ENCODE measurements at regions not wholly inside any gene's neighbourhood (a gene's known extent, or its start where the extent isn't known, plus 50 kb on each side); places are given as distances from the start of the nearest gene placed in this dataset.

DNA sequence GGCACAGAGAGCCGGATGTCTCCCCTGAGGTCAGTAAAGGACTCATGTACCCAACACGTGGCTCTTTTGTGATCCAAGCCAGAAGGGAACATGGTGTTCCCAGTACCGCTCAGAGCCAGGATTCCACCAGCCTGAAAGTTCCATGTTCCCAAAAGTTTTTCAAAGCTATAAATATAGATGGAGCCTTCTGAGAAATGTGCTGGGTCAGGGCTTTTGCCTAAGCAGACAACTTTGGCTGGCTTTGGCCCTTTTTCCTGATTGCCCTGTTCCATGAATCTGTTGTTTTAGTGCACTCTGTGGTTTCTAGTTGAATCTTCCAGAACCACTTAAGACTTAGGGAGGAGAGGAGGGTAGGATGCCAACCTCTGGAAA is 128.5 kb upstream of the HS3ST2 start:
- Histone ChIP-seq H3F3A (ENCODE audit: insufficient read depth, low read depth) (no peaks in the 10 kb centered on the region), H3K4me1 (replicated peaks; ENCODE audit: insufficient read depth) (no peaks in the 10 kb centered on the region), H3K27ac (no peak overlapping the region), H4K20me1 (ENCODE audit: insufficient read depth) (no peaks in the 10 kb centered on the region), H3K36me3 (ENCODE audit: low read depth) (no peaks in the 10 kb centered on the region), H3K4me3 (no peak overlapping the region), H3K4me2 (no peak overlapping the region), H3K9me3 (ENCODE audit: insufficient read depth, low read depth) (peaks cover 16% of the 10 kb centered on the region), H3K27me3 (ENCODE audit: insufficient read depth, low read depth) (no peaks in the 10 kb centered on the region), H3K9me2 (ENCODE audit: insufficient read depth) (no peaks in the 10 kb centered on the region), H3K79me2 (ENCODE audit: low read depth) (no peaks in the 10 kb centered on the region), H2AFZ (no peak overlapping the region)
- no TSS peak for BruUV-seq (replicated peaks)
- intact Hi-C loops (cut with micrococcal nuclease; ENCODE audit: unreplicated experiment), result no loop called here
- CTCF ChIA-PET, result no interaction called here
- no peak for DNase-seq
- POLR2A ChIA-PET (ENCODE audit: unreplicated experiment), result interaction anchor here (0.6 kb wide), 2 partner anchors 248 to 1842 kb away, joined by 5 read pairs; no protein-coding TSS in a partner anchor
- TF ChIP-seq CTCF (conservative IDR thresholded peaks at IDR 0.05) (no peak), EZH2 (IDR thresholded peaks at IDR 0.05; ENCODE audit: low read depth) (no peak)

GRCh38 chr16:22687031-22687530 is 126.9 kb upstream of the HS3ST2 start:
- DNase-seq, result no peak
- no TSS peak for BruUV-seq (replicated peaks)
- H3K79me2 ChIP-seq (ENCODE audit: low read depth), result no peaks in the 10 kb centered on the region
- no peaks in the 10 kb centered on the region for H3F3A ChIP-seq (ENCODE audit: insufficient read depth, low read depth)
- H3K9me3 ChIP-seq (ENCODE audit: insufficient read depth, low read depth), result peaks cover 16% of the 10 kb centered on the region
- no peaks in the 10 kb centered on the region for H3K36me3 ChIP-seq (ENCODE audit: low read depth)
- no peaks in the 10 kb centered on the region for H3K4me1 ChIP-seq (replicated peaks; ENCODE audit: insufficient read depth)
- no peaks in the 10 kb centered on the region for H4K20me1 ChIP-seq (ENCODE audit: insufficient read depth)
- TF ChIP-seq EZH2 (IDR thresholded peaks at IDR 0.05; ENCODE audit: low read depth) (no peak), CTCF (conservative IDR thresholded peaks at IDR 0.05) (no peak)
- H3K27me3 ChIP-seq (ENCODE audit: insufficient read depth, low read depth), result no peaks in the 10 kb centered on the region
- H3K27ac ChIP-seq, result no peak overlapping the region
- ChIA-PET POLR2A (ENCODE audit: unreplicated experiment) (no interaction called here), CTCF (no interaction called here)
- no peaks in the 10 kb centered on the region for H3K9me2 ChIP-seq (ENCODE audit: insufficient read depth)
- no peak overlapping the region for H2AFZ ChIP-seq
- no peak overlapping the region for H3K4me2 ChIP-seq
- intact Hi-C loops (cut with micrococcal nuclease; ENCODE audit: unreplicated experiment), result no loop called here
- H3K4me3 ChIP-seq, result no peak overlapping the region

- Histone ChIP-seq H3K36me3 (ENCODE audit: low read depth) (no peaks in the 10 kb centered on the region), H3K4me2 (no peak overlapping the region), H4K20me1 (ENCODE audit: insufficient read depth) (no peaks in the 10 kb centered on the region), H3K27me3 (ENCODE audit: insufficient read depth, low read depth) (no peaks in the 10 kb centered on the region), H2AFZ (no peak overlapping the region), H3K4me1 (replicated peaks; ENCODE audit: insufficient read depth) (no peaks in the 10 kb centered on the region), H3K9me2 (ENCODE audit: insufficient read depth) (no peaks in the 10 kb centered on the region), H3F3A (ENCODE audit: insufficient read depth, low read depth) (no peaks in the 10 kb centered on the region), H3K9me3 (ENCODE audit: insufficient read depth, low read depth) (peaks cover 16% of the 10 kb centered on the region), H3K27ac (no peak overlapping the region), H3K4me3 (no peak overlapping the region), H3K79me2 (ENCODE audit: low read depth) (no peaks in the 10 kb centered on the region)
- DNase-seq, result no peak
- ChIA-PET POLR2A (ENCODE audit: unreplicated experiment) (no interaction called here), CTCF (no interaction called here)
- intact Hi-C loops (cut with micrococcal nuclease; ENCODE audit: unreplicated experiment), result no loop called here
- BruUV-seq (replicated peaks), result no TSS peak
- TF ChIP-seq CTCF (conservative IDR thresholded peaks at IDR 0.05) (no peak), EZH2 (IDR thresholded peaks at IDR 0.05; ENCODE audit: low read depth) (no peak)
These were observed 125.5 kb upstream of the HS3ST2 start for GRCh38 chr16:22688463-22688862.
